GM10248 (cell line): ENCODE measurements at regions not wholly inside any gene's neighbourhood (a gene's known extent, or its start where the extent isn't known, plus 50 kb on each side); places are given as distances from the start of the nearest gene placed in this dataset.

ENCODE experiments used
- CTCF ChIA-PET: fragments of 300-600 bp; sonication (Branson Sonifier 250); formaldehyde crosslinking; extraction: SDS; loops from one replicate; lab custom pipeline; 2021; ENCODE audit warnings: antibody characterized with exemption; lab: Yijun Ruan, JAX
- POLR2A ChIA-PET: fragments of 350-650 bp; sonication (Branson Sonifier 250); formaldehyde crosslinking; extraction: SDS; loops from one replicate; lab custom pipeline; 2020; ENCODE audit warnings: antibody characterized with exemption; lab: Yijun Ruan, JAX
- DNase-seq: peaks from one replicate; pipeline ENCODE4 v3.0.0; 2012; ENCODE audit errors: extremely low spot score
- CTCF ChIP-seq: IDR thresholded peaks from 2 replicates; pipeline ENCODE4 v1.5.1; 2012; ENCODE audit warnings: mild to moderate bottlenecking, low read depth; ENCODE audit errors: extremely low read depth, missing control alignments, control extremely low read depth

- ChIA-PET POLR2A (no interaction called here), CTCF (interaction anchor here (0.6 to 2.1 kb wide), 16 partner anchors 9 to 443 kb away, joined by 3 to 12 read pairs (median 4); no protein-coding TSS in a partner anchor)
- no peak for DNase-seq
- TF ChIP-seq CTCF, result no peak
Measured at GRCh38 chr9:121550041-121550440, 50.4 kb upstream of the GGTA1 start.

DNA sequence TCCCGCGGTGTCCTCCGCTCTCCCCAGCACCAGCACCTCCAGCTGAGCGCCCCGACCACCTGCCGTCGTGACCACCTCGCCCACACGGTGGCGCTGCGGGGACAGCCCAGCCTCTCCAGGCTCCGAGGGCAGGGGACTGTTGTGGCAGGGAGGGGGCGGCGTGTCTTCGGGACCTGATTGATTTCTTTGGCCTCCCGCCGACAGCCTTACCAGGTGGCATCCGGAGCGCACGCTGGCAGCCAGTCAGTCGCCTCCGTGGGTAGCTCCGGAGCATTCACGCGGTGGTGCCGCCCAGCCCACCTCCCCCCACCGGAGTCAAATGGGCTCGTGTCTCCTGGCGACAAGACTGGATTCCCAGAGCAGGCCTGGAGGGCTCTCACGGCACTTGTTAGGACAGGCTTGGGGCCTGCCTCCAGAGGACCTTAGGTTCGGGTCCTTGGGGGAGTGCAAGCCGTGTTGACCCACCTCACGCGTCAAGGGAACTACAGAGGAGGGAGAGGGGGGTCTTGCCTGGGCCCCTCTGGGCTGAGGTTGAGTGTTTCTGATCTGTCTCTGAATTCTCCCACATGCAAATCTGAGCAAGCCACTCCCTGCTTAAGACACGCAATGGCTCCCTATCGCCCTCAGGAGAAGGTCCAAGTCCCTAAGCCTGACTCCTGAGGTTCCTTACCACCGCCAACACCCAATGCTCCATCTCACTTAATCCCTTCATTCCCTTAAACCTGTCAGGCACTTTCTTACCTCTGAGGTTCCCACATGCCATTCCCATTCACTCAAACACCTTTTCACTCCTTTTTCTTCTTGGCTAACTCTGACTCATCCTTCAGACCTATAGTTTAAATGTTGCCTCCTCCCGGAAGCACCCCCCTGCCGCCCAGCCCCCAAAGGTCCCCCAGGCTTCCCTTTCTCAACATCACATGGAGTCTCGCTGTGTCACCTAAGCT lies 51.2 kb upstream of the GGTA1 start:
- DNase-seq, result peak; percentile 80
- ChIA-PET CTCF (interaction anchor here (0.6 to 2.1 kb wide), 17 partner anchors 10 to 442 kb away, joined by 3 to 12 read pairs (median 4); no protein-coding TSS in a partner anchor), POLR2A (no interaction called here)
- peak; percentile 98 for TF ChIP-seq CTCF

DNA sequence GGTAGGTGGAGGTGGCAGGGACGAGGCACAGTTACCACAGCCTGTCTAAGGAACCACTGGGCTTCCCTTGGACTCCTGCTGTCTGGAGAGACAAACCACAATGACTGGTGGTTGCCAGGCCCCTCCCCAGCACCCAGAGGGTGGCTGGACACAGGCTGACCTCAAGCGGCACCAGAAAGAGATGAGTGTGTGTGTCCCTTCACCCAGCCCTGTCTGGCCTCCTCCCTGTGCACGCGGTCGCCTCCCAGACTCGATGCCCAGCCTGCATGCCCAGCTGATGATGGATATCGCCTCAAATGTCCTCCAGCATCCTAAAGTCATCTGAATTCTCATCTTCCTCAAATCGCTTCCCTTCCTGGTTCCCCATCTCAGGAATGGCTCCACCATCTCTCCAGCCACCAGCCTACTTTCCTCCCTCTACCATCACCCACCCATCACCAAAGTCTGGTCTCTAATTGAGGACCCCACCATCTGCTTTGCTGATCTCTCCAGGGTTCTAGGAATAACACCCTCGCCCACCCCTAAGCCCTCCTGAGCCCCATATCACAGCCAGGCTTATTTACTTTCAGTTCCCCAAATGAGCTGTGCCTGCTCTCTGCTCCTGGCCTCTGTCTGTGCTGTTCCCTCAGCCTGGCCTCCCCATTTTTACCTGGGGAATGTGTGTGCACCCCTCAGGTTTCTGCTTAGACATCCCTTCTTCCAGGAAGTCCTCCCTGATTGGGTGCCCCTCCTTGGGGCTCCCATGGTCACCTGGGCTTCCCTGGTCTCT lies 52.5 kb upstream of the GGTA1 start:
- no peak for DNase-seq
- ChIA-PET POLR2A (no interaction called here), CTCF (no interaction called here)
- no peak for TF ChIP-seq CTCF

DNA sequence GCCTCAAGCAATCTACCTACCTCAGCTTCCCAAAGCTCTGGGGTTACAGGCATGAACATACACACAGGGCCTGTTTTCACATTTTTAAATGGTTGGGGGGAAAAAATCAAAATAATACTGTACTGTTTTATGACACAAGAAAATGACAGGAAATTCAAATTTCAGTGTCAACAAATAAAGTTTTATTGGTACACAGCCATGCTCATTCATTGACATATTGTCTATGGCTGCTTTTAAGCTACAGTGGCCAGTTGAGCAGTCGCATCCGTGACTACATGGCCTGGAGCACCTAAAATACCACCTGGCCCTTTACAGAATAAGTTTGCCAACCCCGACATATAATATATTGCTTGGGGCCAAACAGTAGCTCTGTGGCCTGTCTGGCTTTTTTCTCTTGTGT lies 56.4 kb upstream of the GGTA1 start:
- POLR2A ChIA-PET, result no interaction called here

DNA sequence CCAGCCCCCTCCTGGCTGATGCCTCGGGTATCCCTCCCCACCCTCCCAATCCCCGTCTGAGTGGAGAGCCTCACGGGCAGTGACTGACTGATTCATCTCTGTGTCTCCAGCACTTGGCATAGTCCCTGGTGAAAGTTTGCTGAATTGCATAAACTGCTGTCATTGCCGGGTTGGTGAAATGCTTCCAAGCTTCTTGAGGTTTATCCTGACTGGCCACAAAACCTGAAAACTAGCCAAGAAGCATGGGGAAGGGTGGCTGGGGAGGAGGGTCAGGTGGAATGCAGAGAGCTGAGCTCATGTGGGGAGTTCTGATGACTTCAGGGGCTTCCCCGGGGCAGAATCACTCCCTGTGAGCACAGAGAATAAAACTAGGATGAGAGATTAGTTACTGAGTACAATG lies 56.9 kb upstream of the GGTA1 start:
- no peak for TF ChIP-seq CTCF
- CTCF ChIA-PET, result interaction anchor here (1.0 to 3.6 kb wide), 5 partner anchors 9 to 237 kb away, joined by 3 to 33 read pairs (median 4); no protein-coding TSS in a partner anchor
- POLR2A ChIA-PET, result interaction anchor here (0.7 kb wide), 1 partner anchor 321 kb away, joined by 7 read pairs; no protein-coding TSS in a partner anchor
- no peak for DNase-seq

More for the DNA sequence above, 56.4 kb upstream of the GGTA1 start:
- CTCF ChIA-PET, result interaction anchor here (1.3 to 3.6 kb wide), 4 partner anchors 8 to 237 kb away, joined by 3 to 33 read pairs (median 5); no protein-coding TSS in a partner anchor
- no peak for DNase-seq
- TF ChIP-seq CTCF, result no peak

GRCh38 chr9:121557581-121558447 lies 58.2 kb upstream of the GGTA1 start:
- POLR2A ChIA-PET, result no interaction called here
- peak; percentile 55 for DNase-seq

More at GRCh38 chr9:121557581-121558447, 58.2 kb upstream of the GGTA1 start:
- CTCF ChIA-PET, result interaction anchor here (1.0 to 3.6 kb wide), 6 partner anchors 10 to 238 kb away, joined by 3 to 33 read pairs (median 4); no protein-coding TSS in a partner anchor
- TF ChIP-seq CTCF, result no peak
